ENCODE measurements at regions not wholly inside any gene's neighbourhood (a gene's known extent, or its start where the extent isn't known, plus 50 kb on each side); places are given as distances from the start of the nearest gene placed in this dataset.

GRCh38 chr3:72401005-72401545 is 447.2 kb downstream of the SHQ1 start:
- Histone ChIP-seq H3K4me1 (ENCODE audit: control insufficient read depth in 5 of 5, insufficient read depth in 5 of 5, low read length in 5 of 5) (peaks cover 5 to 33% (median 10%) of the 10 kb centered on the region in 5 donors), H3K9me3 (ENCODE audit: control insufficient read depth in 4 of 4, insufficient read depth in 3 of 4, low read length in 3 of 4) (no peaks in the 10 kb centered on the region), H3K27me3 (ENCODE audit: control insufficient read depth in 3 of 3, insufficient read depth in 3 of 3, low read length in 2 of 3) (no peaks in the 10 kb centered on the region), H3K9ac (ENCODE audit: insufficient read depth in 1 of 2, low read length in 2 of 2) (no peak overlapping the region), H3K4me3 (no peak overlapping the region), H3K27ac (ENCODE audit: low read depth in 1 of 2, low read length in 1 of 2) (no peak overlapping the region), H3K36me3 (ENCODE audit: control insufficient read depth in 4 of 4, insufficient read depth in 4 of 4, low read length in 4 of 4) (no peaks in the 10 kb centered on the region)
- WGBS, 2 donors: 92 to 94% methylated on average over 2 of the region's 2 CpGs
- TF ChIP-seq, protein P1, sequence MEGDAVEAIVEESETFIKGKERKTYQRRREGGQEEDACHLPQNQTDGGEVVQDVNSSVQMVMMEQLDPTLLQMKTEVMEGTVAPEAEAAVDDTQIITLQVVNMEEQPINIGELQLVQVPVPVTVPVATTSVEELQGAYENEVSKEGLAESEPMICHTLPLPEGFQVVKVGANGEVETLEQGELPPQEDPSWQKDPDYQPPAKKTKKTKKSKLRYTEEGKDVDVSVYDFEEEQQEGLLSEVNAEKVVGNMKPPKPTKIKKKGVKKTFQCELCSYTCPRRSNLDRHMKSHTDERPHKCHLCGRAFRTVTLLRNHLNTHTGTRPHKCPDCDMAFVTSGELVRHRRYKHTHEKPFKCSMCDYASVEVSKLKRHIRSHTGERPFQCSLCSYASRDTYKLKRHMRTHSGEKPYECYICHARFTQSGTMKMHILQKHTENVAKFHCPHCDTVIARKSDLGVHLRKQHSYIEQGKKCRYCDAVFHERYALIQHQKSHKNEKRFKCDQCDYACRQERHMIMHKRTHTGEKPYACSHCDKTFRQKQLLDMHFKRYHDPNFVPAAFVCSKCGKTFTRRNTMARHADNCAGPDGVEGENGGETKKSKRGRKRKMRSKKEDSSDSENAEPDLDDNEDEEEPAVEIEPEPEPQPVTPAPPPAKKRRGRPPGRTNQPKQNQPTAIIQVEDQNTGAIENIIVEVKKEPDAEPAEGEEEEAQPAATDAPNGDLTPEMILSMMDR (IDR thresholded peaks at IDR 0.05; ENCODE audit: control extremely low read depth, extremely low read depth): no peak
- no peak for DNase-seq
- no peak for ATAC-seq (ENCODE audit: insufficient read depth, low FRiP score)

DNA sequence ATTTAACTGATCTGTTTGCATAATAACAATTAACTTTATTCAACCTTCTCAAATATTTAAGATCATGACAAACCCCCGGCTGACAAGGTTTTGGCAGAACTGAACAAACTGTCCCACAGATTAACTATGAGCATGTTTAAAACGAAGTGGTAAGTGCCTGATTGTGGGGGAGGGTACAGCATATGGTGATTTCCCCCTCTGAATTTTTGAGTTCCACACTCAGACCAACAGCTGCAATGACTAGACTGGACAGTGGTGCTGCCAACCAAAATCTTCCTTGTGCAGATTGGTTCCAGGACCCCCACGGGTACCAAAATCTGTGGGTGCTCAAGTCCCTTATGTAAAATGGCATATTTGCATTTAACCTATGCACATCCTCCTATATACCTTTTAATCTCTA is 449.5 kb downstream of the SHQ1 start:
- H3K9me3 ChIP-seq (ENCODE audit: control insufficient read depth in 4 of 4, insufficient read depth in 3 of 4, low read length in 3 of 4): no peaks in the 10 kb centered on the region
- TF ChIP-seq, protein P1 (IDR thresholded peaks at IDR 0.05; ENCODE audit: control extremely low read depth, extremely low read depth): no peak
- H3K27me3 ChIP-seq (ENCODE audit: control insufficient read depth in 3 of 3, insufficient read depth in 3 of 3, low read length in 2 of 3): no peaks in the 10 kb centered on the region
- 67 to 74% methylated on average over 3 of the region's 3 CpGs for WGBS, 2 donors
- H3K9ac ChIP-seq (ENCODE audit: insufficient read depth in 1 of 2, low read length in 2 of 2): no peak overlapping the region
- H3K4me1 ChIP-seq (ENCODE audit: control insufficient read depth in 5 of 5, insufficient read depth in 5 of 5, low read length in 5 of 5): peaks cover 5 to 30% (median 10%) of the 10 kb centered on the region in 5 donors
- H3K27ac ChIP-seq (ENCODE audit: low read depth in 1 of 2, low read length in 1 of 2): no peak overlapping the region
- no peaks in the 10 kb centered on the region for H3K36me3 ChIP-seq (ENCODE audit: control insufficient read depth in 4 of 4, insufficient read depth in 4 of 4, low read length in 4 of 4)
- no peak overlapping the region for H3K4me3 ChIP-seq
- DNase-seq: no peak
- ATAC-seq (ENCODE audit: insufficient read depth, low FRiP score): no peak

DNA sequence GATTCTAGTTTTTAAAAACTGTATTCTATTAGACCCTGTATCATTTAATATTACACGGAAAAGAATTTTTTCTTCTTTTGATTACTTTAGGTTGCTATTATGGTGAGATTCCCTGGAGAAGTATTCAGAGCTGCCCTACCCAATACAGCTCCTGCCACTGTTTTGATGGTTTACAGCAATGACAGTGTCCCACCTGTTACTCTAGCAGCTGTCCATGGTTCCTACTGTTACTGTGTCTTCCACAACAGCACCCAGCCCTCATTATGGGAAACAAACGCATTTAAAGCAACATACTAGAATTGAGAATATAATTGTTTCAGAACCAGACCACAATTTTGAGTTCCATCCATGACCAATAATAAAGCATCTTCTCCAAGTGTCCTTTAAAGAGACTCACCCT is 450.7 kb downstream of the SHQ1 start:
- H3K4me3 ChIP-seq: no peak overlapping the region
- H3K4me1 ChIP-seq (ENCODE audit: control insufficient read depth in 5 of 5, insufficient read depth in 5 of 5, low read length in 5 of 5): peaks cover 5 to 25% (median 6%) of the 10 kb centered on the region in 5 donors
- H3K9me3 ChIP-seq (ENCODE audit: control insufficient read depth in 4 of 4, insufficient read depth in 3 of 4, low read length in 3 of 4): no peaks in the 10 kb centered on the region
- 82 to 86% methylated on average over 2 of the region's 2 CpGs for WGBS, 2 donors
- ATAC-seq (ENCODE audit: insufficient read depth, low FRiP score) (no peak), DNase-seq (no peak)
- H3K36me3 ChIP-seq (ENCODE audit: control insufficient read depth in 4 of 4, insufficient read depth in 4 of 4, low read length in 4 of 4): no peaks in the 10 kb centered on the region
- TF ChIP-seq, protein P1 (IDR thresholded peaks at IDR 0.05; ENCODE audit: control extremely low read depth, extremely low read depth): no peak
- no peak overlapping the region for H3K27ac ChIP-seq (ENCODE audit: low read depth in 1 of 2, low read length in 1 of 2)
- no peaks in the 10 kb centered on the region for H3K27me3 ChIP-seq (ENCODE audit: control insufficient read depth in 3 of 3, insufficient read depth in 3 of 3, low read length in 2 of 3)
- no peak overlapping the region for H3K9ac ChIP-seq (ENCODE audit: insufficient read depth in 1 of 2, low read length in 2 of 2)

GRCh38 chr3:72396899-72397298 is 451.3 kb downstream of the SHQ1 start:
- H3K36me3 ChIP-seq (ENCODE audit: control insufficient read depth in 4 of 4, insufficient read depth in 4 of 4, low read length in 4 of 4): no peaks in the 10 kb centered on the region
- peaks cover 5 to 19% (median 6%) of the 10 kb centered on the region in 5 donors for H3K4me1 ChIP-seq (ENCODE audit: control insufficient read depth in 5 of 5, insufficient read depth in 5 of 5, low read length in 5 of 5)
- no peak overlapping the region for H3K27ac ChIP-seq (ENCODE audit: low read depth in 1 of 2, low read length in 1 of 2)
- no peak overlapping the region for H3K9ac ChIP-seq (ENCODE audit: insufficient read depth in 1 of 2, low read length in 2 of 2)
- H3K9me3 ChIP-seq (ENCODE audit: control insufficient read depth in 4 of 4, insufficient read depth in 3 of 4, low read length in 3 of 4): no peaks in the 10 kb centered on the region
- ATAC-seq (ENCODE audit: insufficient read depth, low FRiP score) (no peak), DNase-seq (no peak)
- TF ChIP-seq, protein P1 (IDR thresholded peaks at IDR 0.05; ENCODE audit: control extremely low read depth, extremely low read depth): no peak
- no peak overlapping the region for H3K4me3 ChIP-seq
- WGBS, 2 donors: 86 to 92% methylated on average over 7 of the region's 7 CpGs
- no peaks in the 10 kb centered on the region for H3K27me3 ChIP-seq (ENCODE audit: control insufficient read depth in 3 of 3, insufficient read depth in 3 of 3, low read length in 2 of 3)
